Gastroesophageal sphincter (tissue), 4 donors: ENCODE measurements at regions not wholly inside any gene's neighbourhood (a gene's known extent, or its start where the extent isn't known, plus 50 kb on each side); places are given as distances from the start of the nearest gene placed in this dataset.

Experiments
- ATAC-seq: fragments of 150-250 bp; one replicate; pipeline ENCODE4 v1.9.1; 2016; ENCODE audit warnings: mild to moderate bottlenecking, moderate library complexity
- H3K27ac ChIP-seq, 4 donors: fragments of 200-600 bp; sonication (generic) in 3 of 4; 1 replicate in 3 of 4; 2 replicates in 1 of 4; pipeline ENCODE4 v1.5.1; 2016 to 2019
- H3K27me3 ChIP-seq: fragments of 200-600 bp; sonication (generic); one replicate; pipeline ENCODE4 v1.5.1; 2019
- H3K36me3 ChIP-seq, 2 donors: fragments of 200-600 bp; sonication (generic); one replicate each; pipeline ENCODE4 v1.5.1; 2019; ENCODE audit warnings: control low read depth in 1 of 2
- H3K4me1 ChIP-seq, 3 donors: fragments of 200-600 bp; sonication (generic); 1 replicate in 2 of 3; 2 replicates in 1 of 3; pipeline ENCODE4 v1.5.1; 2016 to 2019; ENCODE audit warnings: control low read depth in 2 of 3
- H3K4me3 ChIP-seq, 2 donors: fragments of 200-600 bp; sonication (generic); one replicate each; pipeline ENCODE4 v1.5.1; 2019; ENCODE audit warnings: mild to moderate bottlenecking in 1 of 2, moderate library complexity in 1 of 2
- H3K9me3 ChIP-seq, 3 donors: fragments of 200-600 bp; sonication (generic); one replicate each; pipeline ENCODE4 v1.5.1; 2017 to 2019; ENCODE audit warnings: control low read depth in 2 of 3
- CTCF ChIP-seq, 4 experiments: fragments of 200-600 bp in 2 of 4; fragments of 450-650 bp in 2 of 4; sonication (generic) in 1 of 4; IDR thresholded peaks; one replicate each; pipeline ENCODE4 v1.5.1; 2017 to 2019; ENCODE audit warnings: antibody characterized with exemption in 4 of 4, mild to moderate bottlenecking in 2 of 4, moderate library complexity in 2 of 4
- EP300 ChIP-seq: sonication (generic); formaldehyde crosslinking; IDR thresholded peaks from one replicate; pipeline ENCODE4 v1.6.1; 2017; ENCODE audit warnings: antibody characterized with exemption, mild to moderate bottlenecking
- POLR2A ChIP-seq, 2 donors: fragments of 450-650 bp; IDR thresholded peaks; one replicate each; pipeline ENCODE4 v1.6.1; 2017; ENCODE audit warnings: antibody characterized with exemption in 2 of 2, mild to moderate bottlenecking in 2 of 2, moderate library complexity in 1 of 2
- POLR2AphosphoS5 ChIP-seq: sonication (generic); formaldehyde crosslinking; IDR thresholded peaks from one replicate; pipeline ENCODE4 v1.6.1; 2017; ENCODE audit warnings: antibody characterized with exemption
- WGBS, 2 donors: methylation state at CpG; one replicate each; pipeline ENCODE4 v1.1.5; 2018; ENCODE audit warnings: low coverage in 1 of 2; 5-methylcytosine and 5-hydroxymethylcytosine counted together

- Histone ChIP-seq H3K36me3 (no peaks in the 10 kb centered on the region), H3K9me3 (no peaks in the 10 kb centered on the region), H3K4me1 (peaks cover 16 to 41% (median 23%) of the 10 kb centered on the region in 3 donors), H3K27ac (no peak overlapping the region), H3K4me3 (no peak overlapping the region), H3K27me3 (no peaks in the 10 kb centered on the region)
- no peak for TF ChIP-seq POLR2A (IDR thresholded peaks at IDR 0.05)
- TF ChIP-seq POLR2AphosphoS5 = no peak
- no peak for TF ChIP-seq EP300
- no peak for TF ChIP-seq CTCF (IDR thresholded peaks at IDR 0.05)
- WGBS, 2 donors = 94 to 96% methylated on average over 4 of the region's 4 CpGs
- no peak for ATAC-seq
These were observed 506.6 kb upstream of the SULF2 start for GRCh38 chr20:48291896-48292295.

GRCh38 chr20:48288930-48289507, 503.7 kb upstream of the SULF2 start:
- Histone ChIP-seq H3K27ac (peak overlapping the region in 3 of 4 donors; percentile 38 to 81 (median 77)), H3K4me1 (peaks cover 9 to 30% (median 16%) of the 10 kb centered on the region in 3 donors), H3K4me3 (no peak overlapping the region), H3K9me3 (no peaks in the 10 kb centered on the region), H3K36me3 (no peaks in the 10 kb centered on the region), H3K27me3 (no peaks in the 10 kb centered on the region)
- no peak for ATAC-seq
- TF ChIP-seq POLR2AphosphoS5 (no peak), CTCF (IDR thresholded peaks at IDR 0.05) (no peak), EP300 (no peak), POLR2A (IDR thresholded peaks at IDR 0.05) (no peak)
- WGBS, 2 donors = 29% methylated on average over 2 of the region's 2 CpGs; no CpG with 5 or more reads in 1 of the 2 donors

- H3K27me3 ChIP-seq = no peaks in the 10 kb centered on the region
- no peak for TF ChIP-seq POLR2A (IDR thresholded peaks at IDR 0.05)
- TF ChIP-seq CTCF (IDR thresholded peaks at IDR 0.05) = no peak
- no peak for TF ChIP-seq EP300
- no peak for TF ChIP-seq POLR2AphosphoS5
- no peaks in the 10 kb centered on the region for H3K36me3 ChIP-seq
- H3K4me3 ChIP-seq = no peak overlapping the region
- H3K4me1 ChIP-seq = peaks cover 9 to 38% (median 16%) of the 10 kb centered on the region in 3 donors
- peak overlapping the region; percentile 70 to 81 (median 78) for H3K27ac ChIP-seq
- no peaks in the 10 kb centered on the region for H3K9me3 ChIP-seq
- WGBS, 2 donors = 88 to 100% methylated on average over 2 of the region's 6 CpGs
- no peak for ATAC-seq
These were observed 502.4 kb upstream of the SULF2 start for GRCh38 chr20:48287552-48288170.

- 6 to 21% methylated on average over 2 to 4 of the region's 7 CpGs for WGBS, 2 donors
- H3K4me3 ChIP-seq = no peak overlapping the region
- H3K27ac ChIP-seq = peak overlapping the region; percentile 70 to 81 (median 78)
- no peaks in the 10 kb centered on the region for H3K9me3 ChIP-seq
- no peaks in the 10 kb centered on the region for H3K27me3 ChIP-seq
- no peak for TF ChIP-seq POLR2A (IDR thresholded peaks at IDR 0.05)
- TF ChIP-seq CTCF (IDR thresholded peaks at IDR 0.05) = no peak
- TF ChIP-seq POLR2AphosphoS5 = no peak
- TF ChIP-seq EP300 = no peak
- peaks cover 9 to 38% (median 16%) of the 10 kb centered on the region in 3 donors for H3K4me1 ChIP-seq
- no peaks in the 10 kb centered on the region for H3K36me3 ChIP-seq
- peak; percentile 37 for ATAC-seq
These were observed 501.8 kb upstream of the SULF2 start for GRCh38 chr20:48287021-48287494.

GRCh38 chr20:48286601-48287000, 501.3 kb upstream of the SULF2 start:
- Histone ChIP-seq H3K4me3 (no peak overlapping the region), H3K36me3 (no peaks in the 10 kb centered on the region), H3K27ac (peak overlapping the region; percentile 70 to 81 (median 78)), H3K9me3 (no peaks in the 10 kb centered on the region), H3K27me3 (no peaks in the 10 kb centered on the region), H3K4me1 (peaks cover 9 to 38% (median 16%) of the 10 kb centered on the region in 3 donors)
- 8% methylated on average over 1 of the region's 1 CpG; no CpG with 5 or more reads in 1 of the 2 donors for WGBS, 2 donors
- no peak for TF ChIP-seq CTCF (IDR thresholded peaks at IDR 0.05)
- no peak for TF ChIP-seq POLR2A (IDR thresholded peaks at IDR 0.05)
- no peak for TF ChIP-seq EP300
- TF ChIP-seq POLR2AphosphoS5 = no peak
- ATAC-seq = no peak
